Trophoblast cell (in vitro differentiated cells and primary cell): ENCODE measurements at regions not wholly inside any gene's neighbourhood (a gene's known extent, or its start where the extent isn't known, plus 50 kb on each side); places are given as distances from the start of the nearest gene placed in this dataset.

ENCODE experiments used
- DNase-seq, 2 donors: peaks; one replicate each; pipeline ENCODE4 v3.0.0-alpha.2; 2016
- H2AFZ ChIP-seq: 2 replicates; pipeline ENCODE4 v1.6.1; 2013; ENCODE audit warnings: low read length, moderate library complexity, mild to moderate bottlenecking; ENCODE audit not compliant: insufficient read depth, poor library complexity
- H2AK5ac ChIP-seq: 2 replicates; pipeline ENCODE4 v1.6.1; 2013; ENCODE audit warnings: mild to moderate bottlenecking, low read length
- H2BK120ac ChIP-seq: 2 replicates; pipeline ENCODE4 v1.6.1; 2013; ENCODE audit warnings: low read length, mild to moderate bottlenecking, moderate library complexity; ENCODE audit not compliant: insufficient read depth, poor library complexity
- H2BK12ac ChIP-seq: 2 replicates; pipeline ENCODE4 v1.6.1; 2013; ENCODE audit warnings: mild to moderate bottlenecking, low read length, moderate library complexity
- H2BK5ac ChIP-seq: 2 replicates; pipeline ENCODE4 v1.6.1; 2013; ENCODE audit warnings: low read length, low read depth, moderate library complexity, mild to moderate bottlenecking; ENCODE audit not compliant: poor library complexity
- H3K14ac ChIP-seq: 2 replicates; pipeline ENCODE4 v1.6.1; 2013; ENCODE audit warnings: mild to moderate bottlenecking, low read length
- H3K18ac ChIP-seq: 2 replicates; pipeline ENCODE4 v1.6.1; 2013; ENCODE audit warnings: mild to moderate bottlenecking, low read length
- H3K23ac ChIP-seq: 2 replicates; pipeline ENCODE4 v1.6.1; 2013; ENCODE audit warnings: low read length
- H3K27ac ChIP-seq: 2 replicates; pipeline ENCODE4 v1.5.1; 2013; ENCODE audit warnings: low read depth, mild to moderate bottlenecking, inconsistent platforms, low read length, moderate library complexity
- H3K27me3 ChIP-seq: 2 replicates; pipeline ENCODE4 v1.6.1; 2013; ENCODE audit warnings: inconsistent platforms, mild to moderate bottlenecking, low read length, moderate library complexity; ENCODE audit not compliant: insufficient read depth
- H3K36me3 ChIP-seq, 2 experiments: 1 replicate in 1 of 2; 2 replicates in 1 of 2; pipeline ENCODE4 v1.6.1; 2013; ENCODE audit warnings: low read length in 2 of 2, mild to moderate bottlenecking in 2 of 2, moderate library complexity in 1 of 2; ENCODE audit not compliant: insufficient read depth in 2 of 2, control insufficient read depth in 1 of 2
- H3K4ac ChIP-seq: 2 replicates; pipeline ENCODE4 v1.6.1; 2013; ENCODE audit warnings: low read depth, mild to moderate bottlenecking, low read length, moderate library complexity
- H3K4me1 ChIP-seq, 2 experiments: 1 replicate in 1 of 2; 2 replicates in 1 of 2; pipeline ENCODE4 v1.6.1; 2013; ENCODE audit warnings: low read length in 2 of 2, mild to moderate bottlenecking in 2 of 2, moderate library complexity in 1 of 2; ENCODE audit not compliant: insufficient read depth in 2 of 2, control insufficient read depth in 1 of 2
- H3K4me2 ChIP-seq: 2 replicates; pipeline ENCODE4 v1.6.1; 2013; ENCODE audit warnings: inconsistent platforms, mild to moderate bottlenecking, low read length, moderate library complexity
- H3K4me3 ChIP-seq: 2 replicates; pipeline ENCODE4 v1.5.1; 2013; ENCODE audit warnings: mild to moderate bottlenecking, low read depth, low read length, inconsistent platforms
- H3K79me1 ChIP-seq: one replicate; pipeline ENCODE4 v1.6.1; 2013; ENCODE audit warnings: low read length
- H3K79me2 ChIP-seq: 2 replicates; pipeline ENCODE4 v1.6.1; 2013; ENCODE audit warnings: low read length, mild to moderate bottlenecking; ENCODE audit not compliant: control insufficient read depth, insufficient read depth, poor library complexity
- H3K9ac ChIP-seq: 2 replicates; pipeline ENCODE4 v1.6.1; 2013; ENCODE audit warnings: mild to moderate bottlenecking, low read length
- H3K9me3 ChIP-seq: 2 replicates; pipeline ENCODE4 v1.6.1; 2013; ENCODE audit warnings: low read depth, mild to moderate bottlenecking, control low read depth, inconsistent platforms, low read length; ENCODE audit not compliant: insufficient read depth
- H4K12ac ChIP-seq: 2 replicates; pipeline ENCODE4 v1.6.1; 2013; ENCODE audit warnings: low read depth, mild to moderate bottlenecking, low read length, moderate library complexity
- H4K8ac ChIP-seq: 2 replicates; pipeline ENCODE4 v1.6.1; 2013; ENCODE audit warnings: low read depth, mild to moderate bottlenecking, low read length, moderate library complexity
- H4K91ac ChIP-seq: one replicate; pipeline ENCODE4 v1.6.1; 2013; ENCODE audit warnings: low read depth, mild to moderate bottlenecking, low read length, moderate library complexity
- WGBS: extraction: QIAGEN DNeasy Blood & Tissue Kit; methylation state at CpG from one replicate; pipeline ENCODE4 v1.1.7; 2013; ENCODE audit warnings: missing lambda C conversion rate; ENCODE audit not compliant: insufficient read length, insufficient coverage; ENCODE audit errors: extremely low coverage; 5-methylcytosine and 5-hydroxymethylcytosine counted together

DNA sequence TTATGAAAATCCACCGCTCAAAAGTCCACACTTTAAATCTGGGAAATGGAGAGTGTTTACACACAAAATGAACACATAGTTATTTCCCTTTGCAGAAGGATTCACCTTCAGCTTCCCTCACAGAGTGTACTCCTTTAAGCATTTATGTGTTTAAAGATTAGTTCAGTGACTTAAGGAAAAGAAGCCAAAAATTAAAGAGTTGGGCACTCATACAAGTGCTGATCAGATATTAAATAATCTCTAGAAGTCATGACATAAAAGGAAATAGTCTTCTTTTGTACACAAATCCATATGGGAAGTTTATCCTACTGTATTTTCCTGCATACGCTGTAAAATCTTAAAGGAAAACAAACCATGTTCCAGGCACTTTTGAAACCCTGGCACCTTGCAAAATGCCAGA, 174.2 kb downstream of the LNPK start:
- Histone ChIP-seq H2AFZ (no peak overlapping the region), H3K23ac (no peak overlapping the region), H2AK5ac (no peak overlapping the region), H3K14ac (no peak overlapping the region), H4K12ac (no peak overlapping the region), H3K9me3 (no peaks in the 10 kb centered on the region), H3K79me1 (no peaks in the 10 kb centered on the region), H3K18ac (no peak overlapping the region), H2BK12ac (no peak overlapping the region), H4K91ac (no peak overlapping the region), H3K4me3 (no peak overlapping the region), H3K36me3 (no peaks in the 10 kb centered on the region), H3K79me2 (no peaks in the 10 kb centered on the region), H3K27ac (no peak overlapping the region), H3K4ac (no peak overlapping the region), H4K8ac (no peak overlapping the region), H3K4me1 (no peaks in the 10 kb centered on the region), H2BK5ac (no peak overlapping the region), H3K27me3 (no peaks in the 10 kb centered on the region), H3K9ac (no peak overlapping the region), H2BK120ac (no peak overlapping the region), H3K4me2 (no peak overlapping the region)
- DNase-seq, result no peak
- WGBS, result no CpG with 5 or more reads among the region's 2 CpGs

GRCh38 chr2:175824243-175824642, 177.8 kb downstream of the LNPK start:
- no peak overlapping the region for H2BK120ac ChIP-seq
- H2BK12ac ChIP-seq, result no peak overlapping the region
- no peak overlapping the region for H2AFZ ChIP-seq
- H3K4me2 ChIP-seq, result no peak overlapping the region
- no peaks in the 10 kb centered on the region for H3K27me3 ChIP-seq
- no peaks in the 10 kb centered on the region for H3K79me2 ChIP-seq
- H2BK5ac ChIP-seq, result no peak overlapping the region
- no peak overlapping the region for H3K23ac ChIP-seq
- no peak overlapping the region for H3K27ac ChIP-seq
- H3K4me3 ChIP-seq, result no peak overlapping the region
- no peak overlapping the region for H3K9ac ChIP-seq
- H3K4me1 ChIP-seq, result no peaks in the 10 kb centered on the region
- H3K18ac ChIP-seq, result no peak overlapping the region
- no peaks in the 10 kb centered on the region for H3K36me3 ChIP-seq
- H3K9me3 ChIP-seq, result no peaks in the 10 kb centered on the region
- WGBS, result no CpG with 5 or more reads among the region's 2 CpGs
- no peak overlapping the region for H3K14ac ChIP-seq
- H4K91ac ChIP-seq, result no peak overlapping the region
- H4K12ac ChIP-seq, result no peak overlapping the region
- DNase-seq, result peak in 1 of 2 donors; percentile 60
- H3K79me1 ChIP-seq, result no peaks in the 10 kb centered on the region
- no peak overlapping the region for H2AK5ac ChIP-seq
- H4K8ac ChIP-seq, result no peak overlapping the region
- H3K4ac ChIP-seq, result no peak overlapping the region

- Histone ChIP-seq H3K4ac (no peak overlapping the region), H4K12ac (no peak overlapping the region), H3K9me3 (no peaks in the 10 kb centered on the region), H3K4me1 (no peaks in the 10 kb centered on the region), H3K4me3 (no peak overlapping the region), H3K4me2 (no peak overlapping the region), H2BK120ac (no peak overlapping the region), H2BK5ac (no peak overlapping the region), H3K18ac (no peak overlapping the region), H3K27me3 (no peaks in the 10 kb centered on the region), H2AK5ac (no peak overlapping the region), H3K79me2 (no peaks in the 10 kb centered on the region), H2AFZ (no peak overlapping the region), H3K79me1 (no peaks in the 10 kb centered on the region), H3K14ac (no peak overlapping the region), H3K9ac (no peak overlapping the region), H3K36me3 (no peaks in the 10 kb centered on the region), H3K27ac (no peak overlapping the region), H4K8ac (no peak overlapping the region), H4K91ac (no peak overlapping the region), H3K23ac (no peak overlapping the region), H2BK12ac (no peak overlapping the region)
- no peak for DNase-seq
- WGBS, result no CpG with 5 or more reads among the region's 1 CpG
Observed at GRCh38 chr2:175823707-175824073, 178.4 kb downstream of the LNPK start.

- Histone ChIP-seq H3K27ac (no peak overlapping the region), H3K36me3 (no peaks in the 10 kb centered on the region), H2BK120ac (no peak overlapping the region), H2AK5ac (no peak overlapping the region), H3K79me2 (no peaks in the 10 kb centered on the region), H3K4me1 (no peaks in the 10 kb centered on the region), H2BK12ac (no peak overlapping the region), H3K9me3 (no peaks in the 10 kb centered on the region), H3K23ac (no peak overlapping the region), H3K14ac (no peak overlapping the region), H3K27me3 (no peaks in the 10 kb centered on the region), H3K9ac (no peak overlapping the region), H2AFZ (no peak overlapping the region), H4K8ac (no peak overlapping the region), H4K91ac (no peak overlapping the region), H2BK5ac (no peak overlapping the region), H4K12ac (no peak overlapping the region), H3K4ac (no peak overlapping the region), H3K79me1 (no peaks in the 10 kb centered on the region), H3K4me2 (no peak overlapping the region), H3K4me3 (no peak overlapping the region), H3K18ac (no peak overlapping the region)
- DNase-seq, result no peak
- no CpG with 5 or more reads among the region's 14 CpGs for WGBS
Observed at GRCh38 chr2:175823002-175823706, 178.9 kb downstream of the LNPK start.
